ENCODE measurements at regions not wholly inside any gene's neighbourhood (a gene's known extent, or its start where the extent isn't known, plus 50 kb on each side); places are given as distances from the start of the nearest gene placed in this dataset.

- 89% methylated on average over 12 of the region's 12 CpGs for WGBS
- TF ChIP-seq HNF4A (conservative IDR thresholded peaks at IDR 0.05) = no peak
- TF ChIP-seq REST (IDR thresholded peaks at IDR 0.05) = no peak
- no peak for TF ChIP-seq FOXA1 (IDR thresholded peaks at IDR 0.05)
- no peak for TF ChIP-seq EGR1 (IDR thresholded peaks at IDR 0.05; ENCODE audit: low read depth in 2 of 2)
- TF ChIP-seq SP1 (IDR thresholded peaks at IDR 0.05) = no peak
- TF ChIP-seq NR2F2 (IDR thresholded peaks at IDR 0.05) = no peak
- no peak for TF ChIP-seq HNF4G (IDR thresholded peaks at IDR 0.05)
- no peak for TF ChIP-seq RXRA (IDR thresholded peaks at IDR 0.05)
- TF ChIP-seq, protein P1, sequence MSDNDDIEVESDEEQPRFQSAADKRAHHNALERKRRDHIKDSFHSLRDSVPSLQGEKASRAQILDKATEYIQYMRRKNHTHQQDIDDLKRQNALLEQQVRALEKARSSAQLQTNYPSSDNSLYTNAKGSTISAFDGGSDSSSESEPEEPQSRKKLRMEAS (IDR thresholded peaks at IDR 0.05) = no peak
- no peak for TF ChIP-seq YY1 (IDR thresholded peaks at IDR 0.05)
- no peak for TF ChIP-seq GABPA (IDR thresholded peaks at IDR 0.05 in 1 of 2, conservative IDR thresholded peaks at IDR 0.05 in 1 of 2)
Measured at GRCh38 chr18:68459968-68460367, 254.9 kb downstream of the TMX3 start.

GRCh38 chr18:68456985-68457384 lies 257.9 kb downstream of the TMX3 start:
- Histone ChIP-seq H3K36me3 (ENCODE audit: control insufficient read depth in 4 of 4, insufficient read depth in 3 of 4, low read depth in 1 of 4, low read length in 3 of 4) (no peaks in the 10 kb centered on the region), H3K27ac (ENCODE audit: low read depth in 1 of 2, low read length in 2 of 2) (no peak overlapping the region), H3K9ac (ENCODE audit: low read depth in 1 of 2, low read length in 2 of 2) (no peak overlapping the region), H3K4me1 (ENCODE audit: control insufficient read depth in 4 of 4, insufficient read depth in 4 of 4, low read length in 3 of 4) (no peaks in the 10 kb centered on the region), H3K4me3 (ENCODE audit: low read depth in 1 of 3, low read length in 3 of 3) (no peak overlapping the region), H3K27me3 (ENCODE audit: control insufficient read depth in 4 of 4, insufficient read depth in 4 of 4, low read length in 3 of 4) (no peaks in the 10 kb centered on the region), H3K9me3 (ENCODE audit: control insufficient read depth in 4 of 4, low read length in 3 of 4) (peaks cover 0 to 2% (median 0%) of the 10 kb centered on the region in 4 donors)
- no peak for TF ChIP-seq FOXA1 (IDR thresholded peaks at IDR 0.05)
- TF ChIP-seq, protein P2, sequence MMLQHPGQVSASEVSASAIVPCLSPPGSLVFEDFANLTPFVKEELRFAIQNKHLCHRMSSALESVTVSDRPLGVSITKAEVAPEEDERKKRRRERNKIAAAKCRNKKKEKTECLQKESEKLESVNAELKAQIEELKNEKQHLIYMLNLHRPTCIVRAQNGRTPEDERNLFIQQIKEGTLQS (IDR thresholded peaks at IDR 0.05) = no peak
- WGBS = 75% methylated on average over 4 of the region's 4 CpGs
- no peak for DNase-seq (ENCODE audit: low spot score)

More at GRCh38 chr18:68459968-68460367, 254.9 kb downstream of the TMX3 start:
- H3K4me1 ChIP-seq (ENCODE audit: control insufficient read depth in 4 of 4, insufficient read depth in 4 of 4, low read length in 3 of 4) = no peaks in the 10 kb centered on the region
- no peaks in the 10 kb centered on the region for H3K9me3 ChIP-seq (ENCODE audit: control insufficient read depth in 4 of 4, low read length in 3 of 4)
- no peak for DNase-seq (ENCODE audit: low spot score)
- no peak overlapping the region for H3K27ac ChIP-seq (ENCODE audit: low read depth in 1 of 2, low read length in 2 of 2)
- H3K36me3 ChIP-seq (ENCODE audit: control insufficient read depth in 4 of 4, insufficient read depth in 3 of 4, low read depth in 1 of 4, low read length in 3 of 4) = no peaks in the 10 kb centered on the region
- no peak overlapping the region for H3K9ac ChIP-seq (ENCODE audit: low read depth in 1 of 2, low read length in 2 of 2)
- no peaks in the 10 kb centered on the region for H3K27me3 ChIP-seq (ENCODE audit: control insufficient read depth in 4 of 4, insufficient read depth in 4 of 4, low read length in 3 of 4)
- H3K4me3 ChIP-seq (ENCODE audit: low read depth in 1 of 3, low read length in 3 of 3) = no peak overlapping the region

GRCh38 chr18:68455229-68455603 lies 259.7 kb downstream of the TMX3 start:
- H3K36me3 ChIP-seq (ENCODE audit: control insufficient read depth in 4 of 4, insufficient read depth in 3 of 4, low read depth in 1 of 4, low read length in 3 of 4) = no peaks in the 10 kb centered on the region
- H3K27ac ChIP-seq (ENCODE audit: low read depth in 1 of 2, low read length in 2 of 2) = no peak overlapping the region
- TF ChIP-seq HNF4G (IDR thresholded peaks at IDR 0.05) = no peak
- no peak for TF ChIP-seq CTCF (IDR thresholded peaks at IDR 0.05; ENCODE audit: low read depth, low read length, missing input control)
- TF ChIP-seq, protein P1 (IDR thresholded peaks at IDR 0.05) = no peak
- TF ChIP-seq, protein P2 (IDR thresholded peaks at IDR 0.05) = no peak
- no peak for TF ChIP-seq JUND (IDR thresholded peaks at IDR 0.05)
- no peak for TF ChIP-seq HNF4A (conservative IDR thresholded peaks at IDR 0.05)
- TF ChIP-seq TAF1 (conservative IDR thresholded peaks at IDR 0.05) = no peak
- no peak for TF ChIP-seq SP1 (IDR thresholded peaks at IDR 0.05)
- no peak for TF ChIP-seq REST (IDR thresholded peaks at IDR 0.05)
- H3K4me3 ChIP-seq (ENCODE audit: low read depth in 1 of 3, low read length in 3 of 3) = no peak overlapping the region
- DNase-seq (ENCODE audit: low spot score) = no peak
- H3K9me3 ChIP-seq (ENCODE audit: control insufficient read depth in 4 of 4, low read length in 3 of 4) = peaks cover 0 to 2% (median 0%) of the 10 kb centered on the region in 4 donors
- H3K9ac ChIP-seq (ENCODE audit: low read depth in 1 of 2, low read length in 2 of 2) = no peak overlapping the region
- H3K27me3 ChIP-seq (ENCODE audit: control insufficient read depth in 4 of 4, insufficient read depth in 4 of 4, low read length in 3 of 4) = no peaks in the 10 kb centered on the region
- H3K4me1 ChIP-seq (ENCODE audit: control insufficient read depth in 4 of 4, insufficient read depth in 4 of 4, low read length in 3 of 4) = no peaks in the 10 kb centered on the region

Measured in liver (tissue), 8 donors.